Lower leg skin (tissue), 4 donors: ENCODE measurements at regions not wholly inside any gene's neighbourhood (a gene's known extent, or its start where the extent isn't known, plus 50 kb on each side); places are given as distances from the start of the nearest gene placed in this dataset.

ENCODE experiments used
- DNase-seq, 2 donors: peaks; one replicate each; pipeline ENCODE4 v3.0.0-alpha.2; 2019; ENCODE audit warnings: low spot score in 2 of 2
- H3K4me3 ChIP-seq: fragments of 200-600 bp; sonication (generic); 2 replicates; pipeline ENCODE4 v1.5.1; 2017; ENCODE audit warnings: mild to moderate bottlenecking, low read depth; ENCODE audit not compliant: poor library complexity, severe bottlenecking
- CTCF ChIP-seq, 3 donors: fragments of 450-650 bp; IDR thresholded peaks; one replicate each; pipeline ENCODE4 v1.5.1; 2016; ENCODE audit warnings: antibody characterized with exemption in 3 of 3, mild to moderate bottlenecking in 3 of 3, moderate library complexity in 2 of 3
- POLR2A ChIP-seq, 2 donors: fragments of 450-650 bp; IDR thresholded peaks; one replicate each; pipeline ENCODE4 v1.6.1; 2016 to 2017; ENCODE audit warnings: antibody characterized with exemption in 2 of 2, mild to moderate bottlenecking in 1 of 2, moderate library complexity in 1 of 2
- WGBS, 2 donors: methylation state at CpG; one replicate each; pipeline ENCODE4 v1.1.5; 2018; 5-methylcytosine and 5-hydroxymethylcytosine counted together
- intact Hi-C: fragments of 100-400 bp; cut with DNase I; formaldehyde crosslinking; loops from one replicate; pipeline ENCODE4 v1.15.0; 2023; ENCODE audit warnings: low total_unique reads

DNA sequence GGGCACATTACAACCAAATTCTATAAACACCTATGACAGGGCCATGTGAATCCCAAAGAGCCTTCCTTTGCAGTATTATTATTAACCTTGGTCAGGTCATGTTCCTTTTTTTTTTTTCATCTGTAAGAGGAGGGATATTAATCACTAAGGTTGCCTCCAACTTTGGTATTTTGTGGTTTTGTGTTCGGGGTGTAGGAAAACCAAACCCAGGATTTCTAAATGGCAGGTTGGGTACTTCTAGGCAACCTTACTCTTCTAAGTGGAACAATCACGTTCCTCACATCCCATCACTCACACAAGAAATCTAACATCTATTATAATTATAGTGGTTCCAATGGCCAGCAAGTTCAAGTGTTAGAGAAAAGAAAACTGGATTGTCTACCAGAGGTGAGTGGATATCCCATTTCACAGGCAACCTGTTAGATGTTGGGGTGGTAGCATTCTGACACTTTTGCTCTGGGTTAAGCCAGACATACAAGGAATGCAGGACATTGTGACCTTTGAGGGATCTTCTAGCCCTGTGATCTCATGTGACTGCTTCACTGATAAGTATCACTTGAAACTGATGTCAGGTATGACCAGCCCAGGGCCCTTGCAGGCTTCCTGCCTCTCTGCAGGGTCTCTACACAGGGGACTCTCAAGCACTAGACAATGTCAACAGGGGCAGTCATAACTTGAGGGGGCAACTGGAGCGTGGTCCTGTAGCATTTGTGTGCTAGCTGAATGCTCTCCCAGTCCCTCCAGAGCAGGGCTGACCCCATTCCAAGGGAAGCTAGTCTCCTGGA lies 126.2 kb upstream of the VLDLR start:
- DNase-seq: no peak
- intact Hi-C loops: no loop called here
- 73 to 88% methylated on average over 3 of the region's 3 CpGs for WGBS, 2 donors
- TF ChIP-seq POLR2A (IDR thresholded peaks at IDR 0.05): no peak
- no peak overlapping the region for H3K4me3 ChIP-seq

DNA sequence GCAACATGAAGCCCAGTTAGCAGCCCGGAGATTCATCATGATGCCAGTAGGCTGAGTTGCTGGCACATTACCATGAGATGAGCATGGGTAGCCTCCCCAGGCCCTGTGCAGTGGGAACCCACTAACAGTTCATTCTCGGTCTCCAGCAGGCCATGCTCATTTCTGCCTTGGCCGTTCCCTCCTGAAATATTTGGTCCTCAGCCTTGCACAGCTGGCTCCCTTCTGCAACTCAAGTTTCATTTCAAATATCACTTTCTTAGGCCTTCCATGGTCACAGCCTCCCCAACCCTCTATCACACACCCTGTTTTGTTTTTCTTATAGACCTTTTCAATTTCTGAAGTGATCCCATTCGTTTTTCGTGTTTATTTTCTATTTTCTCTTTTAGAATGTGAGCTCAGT lies 125.4 kb upstream of the VLDLR start:
- H3K4me3 ChIP-seq: no peak overlapping the region
- no peak for DNase-seq
- intact Hi-C loops: no loop called here
- TF ChIP-seq CTCF (IDR thresholded peaks at IDR 0.05) (no peak), POLR2A (IDR thresholded peaks at IDR 0.05) (no peak)
- 93 to 94% methylated on average over 5 of the region's 5 CpGs for WGBS, 2 donors

DNA sequence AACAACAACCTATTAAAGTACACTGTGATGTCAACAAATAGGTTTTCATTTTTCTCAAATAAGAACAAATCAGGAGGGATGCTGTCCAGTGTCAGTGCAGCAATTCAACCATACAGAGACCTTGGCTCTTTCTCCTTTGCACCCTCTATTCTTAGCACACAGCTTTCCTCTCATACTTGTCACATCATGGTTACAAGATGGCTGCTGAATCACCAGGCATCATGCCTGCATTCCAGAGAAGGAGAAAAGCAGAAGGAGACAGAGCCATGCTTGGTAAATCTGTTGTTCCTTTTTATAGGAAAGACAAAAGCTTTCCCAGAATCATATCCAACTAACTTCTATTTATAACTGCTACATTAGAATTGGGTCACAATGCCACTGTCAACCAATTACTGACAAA lies 124.7 kb upstream of the VLDLR start:
- DNase-seq: no peak
- intact Hi-C loops: no loop called here
- H3K4me3 ChIP-seq: no peak overlapping the region
- no peak for TF ChIP-seq POLR2A (IDR thresholded peaks at IDR 0.05)
- no peak for TF ChIP-seq CTCF (IDR thresholded peaks at IDR 0.05)

DNA sequence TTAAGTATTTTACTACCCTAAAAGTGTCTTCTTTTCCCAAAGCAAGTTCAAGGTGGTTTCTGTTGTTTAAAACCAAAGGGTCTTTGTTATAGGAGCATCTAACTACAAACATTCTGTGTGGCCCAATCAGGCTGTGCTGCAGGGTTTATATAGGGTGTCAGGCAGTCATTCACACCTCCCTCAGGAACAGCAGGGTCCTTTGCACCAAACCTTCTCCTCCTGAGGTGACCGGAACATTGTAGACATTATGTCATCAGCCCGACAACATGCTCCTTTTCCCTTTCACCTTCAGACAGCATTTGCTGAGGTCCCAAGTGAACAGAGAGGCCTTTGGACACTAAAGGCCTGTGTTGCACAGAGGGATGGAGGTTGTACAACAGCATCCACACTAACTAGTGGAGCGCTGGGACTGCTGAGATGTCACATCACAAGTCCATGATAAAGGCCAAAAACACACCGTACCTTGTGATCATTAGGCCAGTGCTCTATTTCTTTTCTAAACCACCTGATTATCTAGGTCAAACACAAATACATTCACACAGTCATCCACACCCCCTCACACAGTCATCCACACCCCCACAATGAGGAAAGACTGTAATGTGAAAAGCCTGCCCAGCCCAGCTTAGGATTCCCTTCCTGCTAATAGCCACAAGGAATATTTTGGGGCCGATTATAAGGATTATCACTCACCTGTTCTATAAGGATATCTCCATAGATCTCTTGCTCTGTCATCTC lies 123.8 kb upstream of the VLDLR start:
- no peak for DNase-seq
- TF ChIP-seq POLR2A (IDR thresholded peaks at IDR 0.05): no peak
- no peak for TF ChIP-seq CTCF (IDR thresholded peaks at IDR 0.05)
- WGBS, 2 donors: 69 to 82% methylated on average over 5 of the region's 5 CpGs
- intact Hi-C loops: no loop called here
- H3K4me3 ChIP-seq: no peak overlapping the region

GRCh38 chr9:2502210-2502609 lies 119.4 kb upstream of the VLDLR start:
- intact Hi-C loops: no loop called here
- TF ChIP-seq CTCF (IDR thresholded peaks at IDR 0.05): no peak
- no peak for TF ChIP-seq POLR2A (IDR thresholded peaks at IDR 0.05)
- 91 to 95% methylated on average over 3 of the region's 3 CpGs for WGBS, 2 donors
- DNase-seq: no peak
- H3K4me3 ChIP-seq: no peak overlapping the region

DNA sequence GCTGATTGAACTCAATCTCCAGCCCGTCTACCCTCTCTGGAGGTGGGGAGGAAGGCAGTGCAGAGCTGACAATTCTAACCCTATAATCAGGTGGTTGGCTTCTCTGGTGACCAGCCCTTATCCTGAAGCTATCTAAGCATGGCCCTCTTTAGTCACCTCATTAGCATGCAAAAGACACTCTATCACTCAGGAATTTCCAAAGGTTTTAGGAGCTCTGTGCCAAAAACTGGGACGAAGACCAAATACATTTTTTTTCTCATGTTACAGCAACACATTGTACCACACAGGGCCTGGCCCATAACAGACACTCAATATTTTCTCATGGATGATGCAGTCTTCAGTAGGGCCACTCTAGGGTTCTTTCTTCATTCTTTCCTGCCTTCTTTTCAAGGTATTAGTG lies 118.8 kb upstream of the VLDLR start:
- intact Hi-C loops: no loop called here
- DNase-seq: no peak
- H3K4me3 ChIP-seq: no peak overlapping the region
- WGBS, 2 donors: 68 to 77% methylated on average over 2 of the region's 2 CpGs
- TF ChIP-seq CTCF (IDR thresholded peaks at IDR 0.05) (no peak), POLR2A (IDR thresholded peaks at IDR 0.05) (no peak)
